Activated naive CD4-positive, alpha-beta T cell treated with anti-CD3 and anti-CD28 coated beads for 36 hours (primary cell): ENCODE measurements at regions not wholly inside any gene's neighbourhood (a gene's known extent, or its start where the extent isn't known, plus 50 kb on each side); places are given as distances from the start of the nearest gene placed in this dataset.
A peak's percentile ranks its signal among the peaks of the same experiment; 100 is the strongest.

Source experiments
- CTCF ChIA-PET: fragments of 350-600 bp; sonication (Branson Sonifier 250); formaldehyde crosslinking; loops from one replicate; lab custom pipeline; 2021; ENCODE audit warnings: antibody characterized with exemption; lab: Charles Lee
- DNase-seq: peaks from one replicate; pipeline ENCODE4 v3.0.0-alpha.2; 2020
- H3K27ac Mint-ChIP-seq: one replicate; pipeline ENCODE4 v1.8.0; 2021; ENCODE audit warnings: mild to moderate bottlenecking, mixed read lengths
- H3K27me3 Mint-ChIP-seq: one replicate; pipeline ENCODE4 v1.8.0; 2021; ENCODE audit warnings: low read depth, mixed read lengths
- H3K36me3 Mint-ChIP-seq: one replicate; pipeline ENCODE4 v1.8.0; 2021; ENCODE audit warnings: low read depth, mixed read lengths
- H3K4me1 Mint-ChIP-seq: one replicate; pipeline ENCODE4 v1.8.0; 2021; ENCODE audit warnings: low read depth, mixed read lengths
- H3K4me3 Mint-ChIP-seq: one replicate; pipeline ENCODE4 v1.8.0; 2021; ENCODE audit warnings: mild to moderate bottlenecking, moderate library complexity, mixed read lengths
- H3K9me3 Mint-ChIP-seq: one replicate; pipeline ENCODE4 v1.8.0; 2021; ENCODE audit warnings: mixed read lengths
- intact Hi-C: fragments of 100-400 bp; cut with micrococcal nuclease; formaldehyde crosslinking; loops from one replicate; pipeline ENCODE4 v1.15.1; 2023

- H3K4me1 Mint-ChIP-seq, result no peaks in the 10 kb centered on the region
Observed at GRCh38 chr6:127641905-127642304, 64.9 kb downstream of the C6orf58 start.

More at GRCh38 chr6:127641905-127642304, 64.9 kb downstream of the C6orf58 start:
- Mint-ChIP-seq H3K36me3 (peaks cover 7% of the 10 kb centered on the region), H3K27ac (no peak overlapping the region), H3K9me3 (peaks cover 7% of the 10 kb centered on the region), H3K27me3 (peaks cover 2% of the 10 kb centered on the region), H3K4me3 (no peak overlapping the region)
- DNase-seq, result peak; percentile 8
- intact Hi-C loops, result loop anchor here (1.0 to 10.0 kb wide), 4 partner anchors 88 to 457 kb away; no protein-coding TSS in a partner anchor
- CTCF ChIA-PET, result interaction anchor here (0.7 to 1.3 kb wide), 4 partner anchors 13 to 176 kb away, joined by 3 to 8 read pairs (median 5); no protein-coding TSS in a partner anchor
